Left lung (tissue), 4 donors: ENCODE measurements at regions not wholly inside any gene's neighbourhood (a gene's known extent, or its start where the extent isn't known, plus 50 kb on each side); places are given as distances from the start of the nearest gene placed in this dataset.
"Not testable (repeated sequence)": the region's sequence is repeated elsewhere in the genome, so short reads cannot be mapped to it uniquely, and the experiment has no call there.

Experiments
- ATAC-seq: fragments of 200-7000 bp; cut with Tn5 transposase; one replicate; pipeline ENCODE4 v1.9.1; 2020; ENCODE audit warnings: moderate library complexity
- DNase-seq, 4 donors: peaks; one replicate each; pipeline ENCODE4 v3.0.0-alpha.2; 2013 to 2020
- H3K27ac ChIP-seq, 2 donors: fragments of 200-600 bp; sonication (generic) in 1 of 2; one replicate each; pipeline versions ENCODE4 v1.5.0 to v1.8.0; 2020 to 2021
- H3K27me3 ChIP-seq, 2 donors: fragments of 200-600 bp; sonication (generic) in 1 of 2; one replicate each; pipeline versions ENCODE4 v1.5.0 to v1.8.0; 2020 to 2021
- H3K36me3 ChIP-seq, 2 donors: fragments of 200-600 bp; sonication (generic) in 1 of 2; one replicate each; pipeline versions ENCODE4 v1.5.0 to v1.8.0; 2020 to 2021
- H3K4me1 ChIP-seq, 2 donors: fragments of 200-600 bp; one replicate each; pipeline ENCODE4 v1.8.0; 2021
- H3K4me3 ChIP-seq, 2 donors: fragments of 200-600 bp; sonication (generic) in 1 of 2; one replicate each; pipeline versions ENCODE4 v1.5.0 to v1.8.0; 2020 to 2021; ENCODE audit warnings: mild to moderate bottlenecking in 1 of 2
- H3K9me3 ChIP-seq, 2 donors: fragments of 200-600 bp; sonication (generic) in 1 of 2; one replicate each; pipeline versions ENCODE4 v1.5.0 to v1.8.0; 2020 to 2021
- CTCF ChIP-seq, 2 donors: fragments of 200-600 bp; sonication (generic) in 1 of 2; IDR thresholded peaks; one replicate each; pipeline versions ENCODE4 v1.5.0 to v1.8.0; 2021; ENCODE audit warnings: antibody characterized with exemption in 2 of 2
- intact Hi-C, 2 donors: fragments of 100-400 bp; cut with DNase I; formaldehyde crosslinking; loops; one replicate each; pipeline versions ENCODE4 v1.11.2 to v1.14.2; 2022
- donor health status: DM: no; HTN: yes; CAD: no.
- donor health status: DM: no; HTN: no; CAD: no.

GRCh38 chr5:17978954-17979353, 344.7 kb downstream of the TAF11L14 start:
- Histone ChIP-seq H3K36me3 (no peaks in the 10 kb centered on the region), H3K4me1 (no peaks in the 10 kb centered on the region), H3K27ac (no peak overlapping the region), H3K9me3 (no peaks in the 10 kb centered on the region), H3K27me3 (no peaks in the 10 kb centered on the region), H3K4me3 (no peak overlapping the region)
- TF ChIP-seq CTCF (IDR thresholded peaks at IDR 0.05), result no peak
- ATAC-seq, result no peak
- intact Hi-C loops, result no loop called here
- DNase-seq, result no peak

- H3K4me1 ChIP-seq, H3K9me3 ChIP-seq, H3K27ac ChIP-seq, DNase-seq, H3K36me3 ChIP-seq, intact Hi-C loops, H3K4me3 ChIP-seq, H3K27me3 ChIP-seq, ATAC-seq: not testable (repeated sequence)
These were observed 348.4 kb downstream of the TAF11L14 start for GRCh38 chr5:17982626-17983025.

- Histone ChIP-seq H3K4me3 (no peak overlapping the region), H3K27ac (no peak overlapping the region), H3K27me3 (no peaks in the 10 kb centered on the region), H3K36me3 (no peaks in the 10 kb centered on the region), H3K9me3 (no peaks in the 10 kb centered on the region), H3K4me1 (no peaks in the 10 kb centered on the region)
- ATAC-seq, result no peak
- TF ChIP-seq CTCF (IDR thresholded peaks at IDR 0.05), result no peak
- no peak for DNase-seq
- intact Hi-C loops, result no loop called here
These were observed 354.8 kb downstream of the TAF11L14 start for GRCh38 chr5:17989036-17989435.

DNA sequence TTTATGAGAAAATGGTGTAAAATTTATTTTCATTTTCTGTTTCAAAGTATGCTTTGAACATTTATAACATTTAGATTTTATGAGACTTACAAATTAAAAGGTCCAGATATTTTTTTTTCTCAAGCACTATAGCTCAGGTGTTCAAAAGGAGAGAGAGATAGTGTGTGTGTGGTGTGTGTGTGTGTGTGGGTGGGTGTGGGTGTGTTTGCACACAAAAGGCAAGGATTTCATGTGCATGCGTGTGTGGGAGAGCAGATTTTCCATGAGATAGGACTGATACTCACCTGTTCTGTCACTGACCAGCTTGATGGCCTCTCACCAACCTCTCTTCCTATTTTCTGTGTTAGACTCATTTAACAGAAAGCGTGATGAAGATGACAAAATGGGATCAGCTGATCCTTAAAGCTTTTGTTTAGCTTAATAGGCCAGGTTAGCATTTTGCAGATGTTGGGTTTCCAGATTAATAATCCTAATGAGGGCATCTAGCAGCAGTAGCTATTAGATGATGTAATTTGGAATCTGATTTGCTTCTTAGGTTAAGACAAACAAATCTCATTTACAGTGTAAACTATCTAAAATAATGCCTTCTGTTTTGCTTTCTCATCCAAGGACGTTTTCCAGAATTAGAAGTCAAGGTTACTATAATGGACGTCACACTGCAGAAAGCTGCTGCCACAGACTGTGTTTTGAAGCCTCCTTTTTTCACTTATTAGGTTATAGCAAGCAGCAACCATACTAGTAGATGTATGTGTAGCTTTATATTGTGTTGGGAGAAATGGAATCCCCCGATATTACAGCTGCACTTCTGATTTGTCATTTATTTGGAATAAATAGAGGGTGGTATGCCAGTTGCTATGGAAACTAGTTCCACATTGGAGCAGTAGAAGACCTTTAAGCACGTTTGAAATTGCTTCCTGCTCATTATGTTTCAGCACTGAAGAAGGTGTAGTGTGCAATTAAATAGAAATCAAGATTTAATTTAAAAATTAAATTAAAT, 355.6 kb downstream of the TAF11L14 start:
- Histone ChIP-seq H3K4me3 (no peak overlapping the region), H3K27me3 (no peaks in the 10 kb centered on the region), H3K4me1 (no peaks in the 10 kb centered on the region), H3K36me3 (no peaks in the 10 kb centered on the region), H3K27ac (no peak overlapping the region), H3K9me3 (no peaks in the 10 kb centered on the region)
- no peak for DNase-seq
- intact Hi-C loops, result no loop called here
- no peak for TF ChIP-seq CTCF (IDR thresholded peaks at IDR 0.05)
- ATAC-seq, result no peak

GRCh38 chr5:17991775-17992174, 357.5 kb downstream of the TAF11L14 start:
- TF ChIP-seq CTCF (IDR thresholded peaks at IDR 0.05), result no peak
- intact Hi-C loops, result no loop called here
- ATAC-seq, result no peak

More at GRCh38 chr5:17991775-17992174, 357.5 kb downstream of the TAF11L14 start:
- Histone ChIP-seq H3K4me1 (no peaks in the 10 kb centered on the region), H3K9me3 (no peaks in the 10 kb centered on the region), H3K27me3 (no peaks in the 10 kb centered on the region), H3K27ac (no peak overlapping the region), H3K4me3 (no peak overlapping the region), H3K36me3 (no peaks in the 10 kb centered on the region)
- DNase-seq, result no peak
